GM21423 (cell line): ENCODE measurements at regions not wholly inside any gene's neighbourhood (a gene's known extent, or its start where the extent isn't known, plus 50 kb on each side); places are given as distances from the start of the nearest gene placed in this dataset.

Experiments used
- ATAC-seq: cut with Tn5 transposase; IDR thresholded peaks from one replicate; pipeline ENCODE4 v1.9.1; 2021; ENCODE audit warnings: mild to moderate bottlenecking, moderate library complexity; ENCODE audit not compliant: unreplicated experiment

DNA sequence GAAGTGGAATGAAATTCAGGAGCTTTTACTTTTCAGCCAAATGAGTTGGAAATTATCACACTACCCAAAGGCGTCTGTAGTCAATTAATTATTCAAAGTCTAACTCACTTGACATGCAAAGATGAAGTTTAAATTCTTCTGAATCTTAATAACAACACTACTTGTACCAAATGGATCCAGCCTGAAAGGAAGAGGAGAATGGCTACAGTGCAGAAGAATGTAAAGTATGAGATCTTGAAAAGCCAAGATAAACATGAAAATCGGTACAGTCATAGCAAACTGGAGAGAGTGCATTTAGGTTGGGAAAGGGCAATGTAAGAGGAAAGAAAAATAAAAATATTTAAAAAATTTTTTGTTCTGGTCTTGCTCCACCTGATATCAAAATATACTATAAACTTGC is 195.5 kb downstream of the SIM1 start:
- ATAC-seq = no peak

DNA sequence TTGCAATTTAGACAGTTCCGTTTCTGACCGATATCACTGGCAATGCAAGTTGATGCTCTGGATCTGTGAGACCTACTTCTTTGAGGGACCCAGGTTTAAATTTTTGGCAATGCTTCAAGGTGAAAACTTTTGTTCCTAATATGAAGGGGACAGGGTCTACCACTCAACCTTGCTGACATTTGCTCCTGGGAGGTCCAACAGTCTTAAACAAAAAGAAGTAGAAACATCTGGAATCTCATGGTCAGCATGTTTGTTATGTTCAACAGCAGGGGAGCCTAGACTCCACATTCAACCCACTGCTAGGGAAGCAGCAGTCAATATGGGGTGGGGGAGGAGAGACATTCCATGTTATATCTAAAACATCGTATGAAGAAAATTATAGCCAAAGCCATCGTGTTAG is 196.4 kb downstream of the SIM1 start:
- no peak for ATAC-seq

DNA sequence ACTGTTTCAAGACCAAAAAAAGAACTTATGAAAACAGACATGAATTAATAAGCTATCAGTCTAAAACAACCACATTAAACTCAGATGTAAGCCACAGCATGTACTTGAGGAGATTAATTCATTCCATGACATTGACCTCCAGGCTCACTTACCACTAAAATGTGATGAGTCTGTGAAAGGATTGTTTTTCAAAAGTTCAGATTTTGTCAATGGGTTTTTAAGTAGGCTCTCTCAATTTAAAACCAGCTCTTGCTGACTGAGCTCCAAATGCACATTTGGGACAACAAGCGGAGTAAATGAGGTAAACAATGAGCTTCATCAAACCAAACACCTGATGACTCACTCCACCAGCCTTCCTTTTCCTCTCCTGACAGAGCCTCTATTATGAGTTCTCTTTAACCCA is 197.0 kb downstream of the SIM1 start:
- no peak for ATAC-seq

DNA sequence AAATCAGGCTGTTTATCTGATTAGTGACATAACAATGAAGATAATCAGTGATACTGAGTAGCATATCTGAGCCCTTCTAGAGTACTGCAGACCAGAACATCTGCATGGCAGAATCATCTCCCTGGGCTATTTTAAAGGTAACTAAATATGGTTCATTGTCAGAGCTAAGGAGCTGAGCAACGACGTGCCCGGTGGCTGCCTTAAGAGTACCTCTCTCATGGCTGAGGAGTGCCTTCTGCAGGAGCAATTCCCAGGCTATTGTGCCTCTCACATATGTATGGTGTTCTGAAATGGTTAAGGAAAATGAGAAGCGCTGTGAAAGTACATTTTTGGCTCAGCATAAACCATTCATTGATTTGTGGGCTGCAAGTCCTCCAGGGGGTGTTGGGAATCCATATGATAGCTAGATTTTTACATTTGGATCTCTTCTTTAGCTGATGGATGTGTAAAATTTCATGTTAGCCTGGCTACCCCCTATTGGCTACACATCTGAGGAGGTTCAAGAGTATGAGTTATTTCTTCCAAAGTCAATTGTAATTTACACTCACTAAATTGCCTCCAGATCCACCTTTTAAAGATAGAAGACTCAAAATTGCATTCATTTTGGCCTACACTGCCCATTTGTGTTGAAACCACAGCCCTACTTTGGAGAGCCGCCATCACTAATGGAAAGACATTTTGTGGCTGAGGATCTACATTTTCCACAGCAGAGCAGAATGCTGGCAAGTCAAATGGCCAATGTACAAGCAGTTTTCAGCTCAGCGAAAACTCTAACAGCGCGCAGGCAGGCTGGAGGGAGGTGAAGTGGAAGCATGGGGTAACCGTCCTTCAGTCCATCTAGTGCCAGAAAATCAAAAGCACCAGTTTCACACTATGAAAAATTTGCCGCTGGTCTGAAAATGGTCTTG is 198.0 kb downstream of the SIM1 start:
- no peak for ATAC-seq

DNA sequence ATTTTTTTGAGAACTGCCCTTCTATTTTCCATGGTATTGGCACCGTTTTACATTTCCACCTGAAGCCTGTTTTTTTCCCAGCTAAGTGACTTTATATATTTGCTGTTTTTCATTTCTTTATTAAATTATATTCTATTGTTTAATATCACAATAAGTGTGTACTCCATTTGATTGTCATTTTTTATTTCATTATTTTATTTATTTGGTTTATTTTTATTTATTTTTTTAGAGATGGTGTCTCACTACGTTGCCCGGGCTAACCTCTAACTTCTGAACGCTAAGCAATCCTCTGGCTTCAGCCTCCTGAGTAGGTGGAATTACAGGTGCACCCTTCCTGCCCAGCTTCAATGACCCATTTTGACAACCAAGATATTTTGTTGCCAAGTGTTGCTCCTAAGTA is 202.6 kb downstream of the SIM1 start:
- no peak for ATAC-seq

DNA sequence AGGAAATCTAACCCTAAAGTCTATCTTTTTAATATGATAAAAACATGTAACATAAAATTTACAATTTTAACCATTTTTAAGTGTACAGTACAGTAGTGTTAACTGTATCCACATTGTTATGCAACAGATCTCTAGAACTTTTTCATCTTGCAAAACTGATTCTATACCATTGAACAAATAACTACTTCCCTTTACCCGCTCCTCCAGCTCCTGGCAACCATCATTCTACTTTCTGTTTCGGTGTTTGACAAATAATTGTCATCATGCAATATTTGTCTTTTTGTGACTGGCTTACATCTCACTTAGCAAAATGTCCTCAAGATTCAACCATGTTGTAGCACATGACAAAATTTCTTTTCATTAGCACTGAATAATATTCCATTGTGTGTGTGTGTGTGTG is 203.2 kb downstream of the SIM1 start:
- ATAC-seq = no peak

DNA sequence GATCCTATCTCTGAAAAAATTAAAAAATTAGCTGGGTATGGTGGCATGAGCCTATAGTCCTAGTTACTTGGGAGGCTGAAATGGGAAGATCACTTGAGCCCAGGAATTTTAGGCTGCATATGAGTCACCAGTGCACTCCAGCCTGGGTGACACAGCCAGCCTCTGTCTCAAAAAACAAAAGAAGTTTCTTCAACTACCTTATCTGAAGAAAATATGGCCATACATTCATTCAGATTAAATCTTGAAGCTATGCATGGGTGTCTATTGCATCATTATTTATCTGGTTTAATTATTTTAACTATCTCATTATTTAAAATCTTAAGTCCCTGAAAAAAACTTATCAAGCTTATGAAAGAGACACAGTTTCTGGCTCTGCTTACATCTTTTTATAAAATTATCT is 204.1 kb downstream of the SIM1 start:
- no peak for ATAC-seq

DNA sequence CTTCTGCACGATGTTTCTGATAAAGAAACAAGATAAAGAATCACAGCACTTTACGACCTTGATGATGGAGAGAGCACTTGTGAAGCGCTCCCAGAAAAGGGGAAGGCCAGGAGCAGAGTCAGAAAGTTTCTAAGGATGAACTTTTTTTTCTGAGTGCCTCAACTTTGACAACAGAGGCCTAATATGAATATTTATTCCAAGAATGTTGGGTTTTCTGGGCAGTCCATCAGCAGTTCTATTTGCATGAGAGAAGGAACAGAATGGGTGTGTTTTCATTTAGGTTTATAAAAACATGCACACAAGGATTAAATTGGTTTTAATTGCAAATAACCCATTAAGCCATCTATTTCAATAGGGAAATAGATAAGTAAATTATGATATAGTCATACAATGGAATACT is 204.9 kb downstream of the SIM1 start:
- ATAC-seq = no peak

DNA sequence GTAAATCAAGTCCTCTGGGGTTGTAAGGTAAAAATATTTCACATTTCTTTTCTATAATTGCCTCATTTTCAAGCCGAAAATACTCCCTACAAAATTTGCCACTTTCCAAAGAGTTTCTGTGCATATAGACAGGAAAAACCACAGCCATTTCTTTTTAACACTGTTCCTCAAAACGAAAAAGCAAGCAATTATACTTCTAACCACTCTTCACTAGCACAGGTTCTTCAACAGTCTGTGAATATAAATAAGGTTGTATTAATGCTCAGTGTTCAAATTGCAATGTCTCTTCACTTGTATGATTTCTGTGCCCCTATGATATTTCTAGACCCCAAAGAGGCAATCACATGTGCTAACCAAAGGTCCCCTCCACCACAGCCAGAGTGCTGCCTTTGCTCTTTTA is 206.0 kb downstream of the SIM1 start:
- ATAC-seq = no peak

DNA sequence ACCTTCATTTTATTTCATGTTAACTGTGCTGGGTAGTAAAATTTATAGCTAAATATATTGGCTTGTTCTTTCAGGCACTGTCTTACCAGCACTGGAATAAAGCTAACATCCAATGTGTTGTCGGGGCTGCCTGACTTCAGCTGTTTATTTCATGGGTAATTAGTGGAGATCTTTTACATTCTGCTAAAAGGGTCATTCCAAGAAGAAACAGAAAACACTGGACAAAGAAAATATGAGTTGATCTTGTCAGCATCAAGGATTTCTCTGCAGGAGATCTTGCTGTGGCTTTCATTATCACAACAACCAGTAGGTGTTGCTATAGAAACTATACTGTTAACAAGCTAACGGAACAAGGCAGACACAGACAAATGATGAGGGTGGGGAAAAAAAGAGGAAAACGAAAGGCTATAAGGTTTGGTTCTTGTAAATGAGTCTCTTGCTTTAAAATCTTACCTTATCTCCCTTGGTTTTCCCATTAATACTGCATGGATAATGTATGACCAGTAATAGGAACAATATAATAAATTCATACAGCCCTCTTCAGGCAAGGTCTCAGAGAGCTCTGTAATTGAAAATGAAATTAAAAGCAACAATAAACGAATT is 206.8 kb downstream of the SIM1 start:
- ATAC-seq = peak; percentile 83

DNA sequence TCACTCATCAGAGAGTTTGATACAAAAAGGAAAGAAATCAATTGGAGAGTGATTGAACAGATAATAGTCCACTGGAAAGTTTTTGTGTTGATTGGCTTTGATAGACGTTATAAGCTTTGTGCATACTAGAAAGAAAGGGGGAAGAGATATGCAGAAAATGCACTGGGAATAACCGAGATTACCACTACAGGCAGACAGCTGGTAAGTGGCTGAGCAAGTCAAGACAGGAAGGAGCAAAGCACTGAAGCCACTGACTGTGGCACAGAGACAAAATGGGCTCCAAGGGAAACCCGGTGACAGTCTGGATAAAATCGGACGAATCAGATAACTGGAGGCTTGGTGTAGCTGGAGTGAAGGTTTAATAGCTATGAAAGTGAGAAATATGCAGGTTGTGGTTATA is 209.0 kb downstream of the SIM1 start:
- no peak for ATAC-seq

DNA sequence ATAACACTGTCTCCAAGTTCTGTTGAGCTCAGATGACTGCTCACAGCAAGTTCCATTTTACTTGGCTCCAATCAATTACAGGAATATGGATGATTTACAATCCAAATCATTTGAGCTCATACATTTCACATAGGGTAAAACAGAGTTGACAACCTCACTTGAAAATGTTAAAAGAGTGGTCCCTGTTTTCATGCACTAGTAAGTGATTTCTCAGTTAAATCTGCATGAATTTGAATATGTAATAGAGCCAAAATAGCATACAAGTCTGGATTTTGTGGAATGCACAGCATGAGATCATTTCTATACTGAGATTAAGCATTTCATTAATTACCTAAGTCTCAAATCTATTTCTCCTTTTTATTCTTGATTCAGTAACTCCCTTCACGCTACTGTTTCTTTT is 217.6 kb downstream of the SIM1 start:
- no peak for ATAC-seq

DNA sequence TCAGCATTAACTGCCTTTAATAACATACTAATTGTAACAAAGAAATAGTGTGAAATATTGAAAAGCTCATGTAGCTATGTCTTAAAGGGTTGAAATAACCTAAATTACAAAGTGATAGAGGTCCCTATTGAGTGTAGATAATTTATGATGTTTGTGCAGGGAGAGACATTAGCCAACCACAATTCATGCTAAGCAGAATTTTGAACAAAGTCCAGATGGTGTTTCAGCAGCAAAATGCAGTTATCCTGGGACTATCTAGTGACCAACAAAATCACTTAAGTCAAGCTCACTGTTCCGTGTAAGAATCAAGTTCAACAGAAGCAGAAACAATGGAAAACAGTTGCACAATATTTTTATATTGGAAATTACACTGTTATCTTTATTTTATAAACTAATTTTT is 218.5 kb downstream of the SIM1 start:
- ATAC-seq = no peak

DNA sequence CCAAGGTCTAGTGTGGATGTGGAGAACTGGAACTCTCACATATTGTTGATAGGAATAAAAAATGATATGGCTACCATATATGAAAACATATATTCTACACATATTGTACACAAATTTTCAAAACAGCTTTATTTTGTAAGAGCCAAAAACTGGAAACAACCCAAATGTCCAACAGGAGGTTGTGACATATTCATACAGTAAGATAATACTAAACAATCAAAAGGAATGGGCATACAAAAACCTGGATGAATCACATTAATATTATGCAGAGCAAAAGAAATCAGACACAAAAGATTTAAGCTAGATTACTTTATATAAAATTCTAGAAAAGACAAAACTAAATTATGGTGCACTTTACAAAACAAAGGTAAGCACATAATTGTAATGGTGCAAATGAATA is 223.9 kb downstream of the SIM1 start:
- no peak for ATAC-seq

DNA sequence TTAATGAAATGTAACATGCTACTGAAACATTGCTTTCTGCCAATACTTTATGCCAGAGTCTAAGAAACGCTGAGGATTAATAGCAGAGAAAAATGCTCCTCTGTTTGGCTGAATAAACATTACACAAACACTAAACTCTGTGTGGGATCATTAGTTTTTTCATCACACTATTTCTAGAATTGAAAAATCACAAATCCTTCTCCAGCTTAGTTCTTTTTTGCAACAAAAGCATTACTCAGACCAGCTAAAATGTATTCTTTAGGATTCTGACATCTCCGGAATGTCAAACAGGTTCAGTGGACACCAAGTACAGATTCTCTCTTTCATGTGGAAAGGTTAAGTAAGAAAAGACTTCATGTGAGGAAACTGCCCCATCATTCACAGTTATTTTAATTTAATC is 226.9 kb downstream of the SIM1 start:
- no peak for ATAC-seq

DNA sequence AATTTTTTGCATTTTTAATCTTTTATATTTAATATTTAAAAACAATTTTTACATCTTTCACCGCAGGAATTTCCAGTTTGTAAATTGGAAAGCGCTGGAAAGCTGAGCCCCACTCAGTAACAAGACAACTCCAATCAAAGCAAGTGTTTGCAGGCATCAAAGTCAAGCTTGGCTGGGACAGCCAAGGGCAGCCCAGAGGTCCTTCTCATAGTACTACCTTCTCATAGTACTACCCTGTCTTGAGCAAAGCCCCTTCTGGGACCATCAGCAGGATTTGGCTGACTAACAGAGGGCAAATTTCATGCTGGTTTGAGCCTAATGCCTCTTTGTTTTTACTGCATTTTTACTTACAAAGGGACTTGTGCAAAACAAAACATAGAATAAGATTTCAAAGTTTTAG is 228.3 kb downstream of the SIM1 start:
- no peak for ATAC-seq

DNA sequence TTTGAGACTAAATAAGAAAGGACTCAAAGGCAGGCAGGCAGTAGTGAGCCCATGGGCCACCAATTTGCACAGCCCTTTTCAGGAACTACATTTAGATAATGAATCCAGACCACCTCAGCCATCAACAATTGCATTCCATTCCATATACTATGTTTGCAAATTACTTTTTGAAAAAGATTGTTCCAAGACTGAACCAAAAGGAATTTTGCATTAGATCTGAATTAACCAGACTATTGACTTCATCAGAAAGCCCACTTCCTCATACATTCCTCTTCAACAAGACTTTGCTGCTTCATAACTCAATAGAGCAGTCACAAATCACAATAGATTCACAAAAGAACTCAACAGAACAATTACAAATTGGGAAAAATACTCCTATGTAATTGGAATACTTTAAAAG is 229.1 kb downstream of the SIM1 start:
- no peak for ATAC-seq

DNA sequence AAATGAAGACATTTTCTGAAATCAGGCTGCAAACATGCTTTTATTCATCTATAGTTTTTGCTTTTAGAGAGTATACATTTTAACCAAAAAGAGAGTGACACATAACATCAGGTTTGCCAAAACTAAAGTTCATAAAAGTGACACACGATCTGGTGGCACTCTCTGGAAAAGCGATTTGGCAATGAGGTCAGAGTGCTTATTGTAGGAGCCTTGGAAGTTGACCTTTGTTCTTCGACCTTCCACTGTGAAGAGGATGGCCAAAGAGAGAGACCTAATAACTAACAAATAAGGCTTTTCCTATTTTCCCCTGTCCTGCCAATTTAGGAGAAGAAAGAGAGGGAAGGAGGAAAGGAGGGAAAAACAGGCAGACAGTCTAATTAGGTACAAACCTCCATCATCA is 230.1 kb downstream of the SIM1 start:
- no peak for ATAC-seq

DNA sequence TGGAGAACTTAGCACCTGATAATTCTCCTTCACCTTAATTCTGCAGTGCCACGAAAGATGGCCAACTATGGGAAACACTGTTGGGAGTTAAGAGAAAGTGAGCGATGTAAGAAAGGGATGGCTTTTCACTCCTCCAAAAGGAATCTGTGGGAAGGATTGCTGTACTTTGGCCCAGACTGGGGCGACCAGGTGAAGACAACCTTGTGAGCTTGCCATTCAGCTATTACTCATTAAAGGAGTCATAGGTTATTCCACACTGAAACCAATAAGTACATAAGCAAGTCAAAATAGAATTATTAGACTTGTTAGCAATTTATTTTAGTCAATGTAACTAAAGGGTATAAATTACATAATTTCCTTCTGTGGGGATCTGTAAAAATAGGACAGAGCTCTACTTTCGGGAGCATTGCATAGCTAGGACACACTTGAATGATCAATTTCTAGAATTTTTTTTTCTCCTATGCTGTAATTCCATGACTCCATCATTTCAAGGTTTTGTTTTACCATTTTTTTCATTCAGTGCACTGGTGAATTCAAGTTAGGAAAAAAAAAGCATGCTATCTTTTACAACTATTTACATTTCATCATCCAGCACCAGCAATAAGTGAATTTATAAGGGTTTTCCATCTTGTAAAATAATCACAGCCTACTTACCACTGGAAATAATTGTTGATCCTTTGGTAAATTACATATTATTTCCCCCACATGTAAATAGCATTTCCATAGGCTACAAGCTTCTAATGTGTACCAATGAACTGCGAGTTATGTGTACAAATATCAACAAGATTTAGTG is 231.7 kb downstream of the SIM1 start:
- no peak for ATAC-seq

DNA sequence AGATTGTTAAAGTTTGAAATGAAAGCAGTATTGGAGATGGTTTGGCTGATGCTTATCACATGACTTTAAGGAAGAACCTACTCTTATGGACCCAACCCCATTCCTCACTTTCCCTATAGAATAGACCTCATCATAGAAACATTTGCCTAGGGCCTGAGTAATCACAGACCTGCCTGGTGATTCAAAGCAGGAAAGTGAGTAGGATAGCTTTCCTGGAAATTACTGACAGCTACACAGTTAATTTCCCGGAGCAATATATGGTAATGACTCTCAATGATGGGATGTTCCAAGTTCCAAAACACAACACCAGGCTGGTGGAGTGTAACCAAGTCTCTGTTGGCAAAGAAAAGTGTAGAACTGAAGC is 233.8 kb downstream of the SIM1 start:
- ATAC-seq = no peak

DNA sequence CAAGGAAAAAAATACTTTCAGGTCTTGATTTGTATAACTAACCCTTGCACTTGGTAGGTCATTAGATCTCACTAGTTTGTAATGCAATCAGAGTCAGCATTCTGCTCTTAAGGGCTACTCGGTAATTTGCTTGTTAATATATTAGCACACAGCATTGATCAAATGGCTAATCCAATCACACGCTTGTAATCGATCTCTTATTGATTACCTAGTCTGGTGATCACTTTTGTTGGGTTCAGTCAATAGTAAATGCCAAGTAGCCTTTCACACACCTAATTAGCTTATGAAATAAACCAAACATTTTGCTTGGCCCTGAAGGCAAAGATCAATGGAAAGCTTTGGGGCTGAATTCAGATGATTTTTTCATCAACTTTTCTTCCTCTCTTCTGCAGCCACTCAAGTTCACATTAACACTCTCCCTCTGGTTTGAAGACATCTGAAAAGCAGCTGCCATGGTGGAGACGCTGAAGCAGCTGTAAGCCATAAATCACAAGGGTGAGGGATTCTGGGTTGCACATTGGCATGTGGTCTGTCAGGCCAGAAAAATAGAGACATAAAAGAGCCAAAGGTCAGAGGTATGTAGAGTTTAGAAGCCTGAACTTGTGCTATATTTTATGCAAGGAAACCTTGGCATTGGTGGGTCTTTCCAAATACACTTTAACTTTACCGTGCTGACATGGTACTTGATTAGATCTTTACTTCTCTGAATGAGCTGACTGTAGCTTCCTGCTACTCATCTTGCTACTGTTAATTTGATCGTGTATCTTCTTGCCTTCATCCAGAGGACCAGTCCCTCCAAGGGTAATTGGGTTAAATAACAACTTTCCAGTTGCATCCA is 234.4 kb downstream of the SIM1 start:
- no peak for ATAC-seq
